ENCODE measurements at regions not wholly inside any gene's neighbourhood (a gene's known extent, or its start where the extent isn't known, plus 50 kb on each side); places are given as distances from the start of the nearest gene placed in this dataset.

DNA sequence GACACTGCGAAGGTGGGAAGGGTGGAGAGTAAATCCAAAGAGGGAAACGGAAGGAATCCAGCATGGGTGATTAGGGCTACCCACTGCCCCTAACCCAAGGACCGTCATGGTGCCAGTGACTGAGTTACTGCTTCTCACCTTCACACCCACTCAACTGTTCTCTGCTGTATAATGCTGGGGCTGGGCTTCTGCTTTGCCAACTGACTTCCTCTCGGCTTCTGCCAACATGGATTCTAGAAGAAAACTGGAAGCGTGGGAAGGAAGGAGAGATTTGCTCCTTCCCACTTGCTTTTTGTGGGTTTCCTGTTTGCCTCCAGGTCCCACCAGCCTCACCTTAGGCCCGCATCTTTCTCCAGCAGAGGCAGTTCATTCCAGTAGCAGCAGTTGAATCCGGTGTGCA is 153.5 kb upstream of the RAI14 start:
- TF ChIP-seq, protein P1, sequence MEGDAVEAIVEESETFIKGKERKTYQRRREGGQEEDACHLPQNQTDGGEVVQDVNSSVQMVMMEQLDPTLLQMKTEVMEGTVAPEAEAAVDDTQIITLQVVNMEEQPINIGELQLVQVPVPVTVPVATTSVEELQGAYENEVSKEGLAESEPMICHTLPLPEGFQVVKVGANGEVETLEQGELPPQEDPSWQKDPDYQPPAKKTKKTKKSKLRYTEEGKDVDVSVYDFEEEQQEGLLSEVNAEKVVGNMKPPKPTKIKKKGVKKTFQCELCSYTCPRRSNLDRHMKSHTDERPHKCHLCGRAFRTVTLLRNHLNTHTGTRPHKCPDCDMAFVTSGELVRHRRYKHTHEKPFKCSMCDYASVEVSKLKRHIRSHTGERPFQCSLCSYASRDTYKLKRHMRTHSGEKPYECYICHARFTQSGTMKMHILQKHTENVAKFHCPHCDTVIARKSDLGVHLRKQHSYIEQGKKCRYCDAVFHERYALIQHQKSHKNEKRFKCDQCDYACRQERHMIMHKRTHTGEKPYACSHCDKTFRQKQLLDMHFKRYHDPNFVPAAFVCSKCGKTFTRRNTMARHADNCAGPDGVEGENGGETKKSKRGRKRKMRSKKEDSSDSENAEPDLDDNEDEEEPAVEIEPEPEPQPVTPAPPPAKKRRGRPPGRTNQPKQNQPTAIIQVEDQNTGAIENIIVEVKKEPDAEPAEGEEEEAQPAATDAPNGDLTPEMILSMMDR (conservative IDR thresholded peaks at IDR 0.05; ENCODE audit: low read depth in 2 of 2) = no peak
- TF ChIP-seq CREB1 (CRISPR knock-in tag; IDR thresholded peaks at IDR 0.05; ENCODE audit: low read depth) (no peak), EZH2phosphoT487 (IDR thresholded peaks at IDR 0.05; ENCODE audit: unreplicated experiment) (no peak), EZH2 (IDR thresholded peaks at IDR 0.05; ENCODE audit: low read depth, unreplicated experiment) (no peak), ZNF114 (CRISPR knock-in tag; IDR thresholded peaks at IDR 0.05) (no peak)

Measured in GM23338 (cell line).